Epithelial cell of esophagus (primary cell): ENCODE measurements at regions not wholly inside any gene's neighbourhood (a gene's known extent, or its start where the extent isn't known, plus 50 kb on each side); places are given as distances from the start of the nearest gene placed in this dataset.

Experiments
- DNase-seq: peaks from one replicate; pipeline ENCODE4 v3.0.0; 2010; ENCODE audit warnings: low read depth
- H3K4me3 ChIP-seq: 2 replicates; pipeline ENCODE4 v1.5.1; 2011; ENCODE audit warnings: mild to moderate bottlenecking, low read length, control low read depth
- CTCF ChIP-seq: IDR thresholded peaks from 2 replicates; pipeline ENCODE4 v1.5.1; 2011; ENCODE audit warnings: low read depth, mild to moderate bottlenecking, low read length, control low read depth, inconsistent platforms; ENCODE audit not compliant: insufficient read depth; ENCODE audit errors: missing control alignments

- H3K4me3 ChIP-seq, result no peak overlapping the region
- no peak for TF ChIP-seq CTCF
- no peak for DNase-seq
Observed at GRCh38 chr13:21771075-21771474, 100.2 kb downstream of the FGF9 start.

GRCh38 chr13:21777166-21777565, 106.3 kb downstream of the FGF9 start:
- no peak for DNase-seq
- H3K4me3 ChIP-seq, result no peak overlapping the region
- TF ChIP-seq CTCF, result no peak

GRCh38 chr13:21777813-21778212, 106.9 kb downstream of the FGF9 start:
- TF ChIP-seq CTCF, result no peak
- no peak for DNase-seq
- no peak overlapping the region for H3K4me3 ChIP-seq

- no peak for TF ChIP-seq CTCF
- no peak for DNase-seq
- no peak overlapping the region for H3K4me3 ChIP-seq
Observed at GRCh38 chr13:21782736-21783135, 111.9 kb downstream of the FGF9 start.

- H3K4me3 ChIP-seq, result no peak overlapping the region
- no peak for TF ChIP-seq CTCF
- DNase-seq, result no peak
Observed at GRCh38 chr13:21785990-21786389, 115.1 kb downstream of the FGF9 start.

GRCh38 chr13:21796066-21796465, 125.2 kb downstream of the FGF9 start:
- no peak for TF ChIP-seq CTCF
- DNase-seq, result no peak
- no peak overlapping the region for H3K4me3 ChIP-seq

- no peak for TF ChIP-seq CTCF
- no peak for DNase-seq
- no peak overlapping the region for H3K4me3 ChIP-seq
Observed at GRCh38 chr13:21796775-21797514, 126.1 kb downstream of the FGF9 start.
